ENCODE measurements at regions not wholly inside any gene's neighbourhood (a gene's known extent, or its start where the extent isn't known, plus 50 kb on each side); places are given as distances from the start of the nearest gene placed in this dataset.

GRCh38 chr2:162915858-162916257 is 77.3 kb upstream of the KCNH7 start:
- DNase-seq: no peak
- H3K4me3 ChIP-seq (ENCODE audit: low read depth, low read length): no peak overlapping the region
- no peak overlapping the region for H3K27ac ChIP-seq
- H3K27me3 ChIP-seq (ENCODE audit: insufficient read depth, low read depth, severe bottlenecking): no peaks in the 10 kb centered on the region
- H3K36me3 ChIP-seq: no peaks in the 10 kb centered on the region
- TF ChIP-seq, protein P1, sequence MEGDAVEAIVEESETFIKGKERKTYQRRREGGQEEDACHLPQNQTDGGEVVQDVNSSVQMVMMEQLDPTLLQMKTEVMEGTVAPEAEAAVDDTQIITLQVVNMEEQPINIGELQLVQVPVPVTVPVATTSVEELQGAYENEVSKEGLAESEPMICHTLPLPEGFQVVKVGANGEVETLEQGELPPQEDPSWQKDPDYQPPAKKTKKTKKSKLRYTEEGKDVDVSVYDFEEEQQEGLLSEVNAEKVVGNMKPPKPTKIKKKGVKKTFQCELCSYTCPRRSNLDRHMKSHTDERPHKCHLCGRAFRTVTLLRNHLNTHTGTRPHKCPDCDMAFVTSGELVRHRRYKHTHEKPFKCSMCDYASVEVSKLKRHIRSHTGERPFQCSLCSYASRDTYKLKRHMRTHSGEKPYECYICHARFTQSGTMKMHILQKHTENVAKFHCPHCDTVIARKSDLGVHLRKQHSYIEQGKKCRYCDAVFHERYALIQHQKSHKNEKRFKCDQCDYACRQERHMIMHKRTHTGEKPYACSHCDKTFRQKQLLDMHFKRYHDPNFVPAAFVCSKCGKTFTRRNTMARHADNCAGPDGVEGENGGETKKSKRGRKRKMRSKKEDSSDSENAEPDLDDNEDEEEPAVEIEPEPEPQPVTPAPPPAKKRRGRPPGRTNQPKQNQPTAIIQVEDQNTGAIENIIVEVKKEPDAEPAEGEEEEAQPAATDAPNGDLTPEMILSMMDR (IDR thresholded peaks at IDR 0.05; ENCODE audit: low read depth, low read length): no peak
- H3K9me3 ChIP-seq (ENCODE audit: severe bottlenecking): no peaks in the 10 kb centered on the region

GRCh38 chr2:162914161-162914560 is 75.6 kb upstream of the KCNH7 start:
- TF ChIP-seq, protein P1 (IDR thresholded peaks at IDR 0.05; ENCODE audit: low read depth, low read length): no peak
- no peaks in the 10 kb centered on the region for H3K27me3 ChIP-seq (ENCODE audit: insufficient read depth, low read depth, severe bottlenecking)

GRCh38 chr2:162912787-162913186 is 74.2 kb upstream of the KCNH7 start:
- no peaks in the 10 kb centered on the region for H3K36me3 ChIP-seq
- no peaks in the 10 kb centered on the region for H3K27me3 ChIP-seq (ENCODE audit: insufficient read depth, low read depth, severe bottlenecking)
- TF ChIP-seq, protein P1 (IDR thresholded peaks at IDR 0.05; ENCODE audit: low read depth, low read length): no peak
- DNase-seq: no peak
- H3K9me3 ChIP-seq (ENCODE audit: severe bottlenecking): no peaks in the 10 kb centered on the region
- H3K4me3 ChIP-seq (ENCODE audit: low read depth, low read length): no peak overlapping the region
- no peak overlapping the region for H3K27ac ChIP-seq

More at GRCh38 chr2:162914161-162914560, 75.6 kb upstream of the KCNH7 start:
- Histone ChIP-seq H3K36me3 (no peaks in the 10 kb centered on the region), H3K27ac (no peak overlapping the region), H3K9me3 (ENCODE audit: severe bottlenecking) (no peaks in the 10 kb centered on the region), H3K4me3 (ENCODE audit: low read depth, low read length) (no peak overlapping the region)
- no peak for DNase-seq

GRCh38 chr2:162908567-162908966 is 70.0 kb upstream of the KCNH7 start:
- H3K9me3 ChIP-seq (ENCODE audit: severe bottlenecking): no peaks in the 10 kb centered on the region
- no peaks in the 10 kb centered on the region for H3K27me3 ChIP-seq (ENCODE audit: insufficient read depth, low read depth, severe bottlenecking)
- H3K36me3 ChIP-seq: no peaks in the 10 kb centered on the region
- H3K4me3 ChIP-seq (ENCODE audit: low read depth, low read length): no peak overlapping the region
- no peak overlapping the region for H3K27ac ChIP-seq
- no peak for DNase-seq
- TF ChIP-seq, protein P1 (IDR thresholded peaks at IDR 0.05; ENCODE audit: low read depth, low read length): no peak

DNA sequence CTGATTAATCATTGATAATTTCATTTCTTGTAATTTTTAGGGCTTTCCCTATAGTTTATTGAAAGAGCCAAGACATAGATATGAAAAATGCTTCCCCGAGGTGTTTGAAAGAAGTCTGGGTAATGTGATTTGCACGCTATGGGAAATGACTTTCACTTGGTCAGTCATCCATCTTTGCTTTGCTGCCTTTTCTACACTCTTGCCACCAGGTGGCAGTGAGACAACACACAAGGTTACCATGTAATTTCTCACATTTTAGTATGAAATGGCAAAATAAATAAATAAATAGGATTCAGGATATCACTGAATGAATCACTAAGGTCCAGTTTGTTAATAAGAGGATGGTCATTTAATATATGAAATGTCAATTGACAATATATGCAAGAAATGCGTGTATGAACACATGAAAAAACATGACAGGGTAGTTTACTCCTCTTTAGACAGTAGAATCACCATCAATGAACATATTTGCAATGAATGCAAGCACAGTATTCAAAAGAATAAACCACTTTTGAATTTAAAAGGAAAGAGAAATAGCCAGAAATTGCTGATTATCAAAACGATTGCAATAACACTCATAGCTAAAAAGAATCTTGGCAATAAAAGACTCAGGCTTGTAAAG is 52.2 kb upstream of the KCNH7 start:
- no peaks in the 10 kb centered on the region for H3K27me3 ChIP-seq (ENCODE audit: insufficient read depth, low read depth, severe bottlenecking)
- H3K27ac ChIP-seq: no peak overlapping the region
- TF ChIP-seq, protein P1 (IDR thresholded peaks at IDR 0.05; ENCODE audit: low read depth, low read length): peak; percentile 69
- no peak overlapping the region for H3K4me3 ChIP-seq (ENCODE audit: low read depth, low read length)
- DNase-seq: peak; percentile 29
- H3K9me3 ChIP-seq (ENCODE audit: severe bottlenecking): no peaks in the 10 kb centered on the region
- no peaks in the 10 kb centered on the region for H3K36me3 ChIP-seq

DNA sequence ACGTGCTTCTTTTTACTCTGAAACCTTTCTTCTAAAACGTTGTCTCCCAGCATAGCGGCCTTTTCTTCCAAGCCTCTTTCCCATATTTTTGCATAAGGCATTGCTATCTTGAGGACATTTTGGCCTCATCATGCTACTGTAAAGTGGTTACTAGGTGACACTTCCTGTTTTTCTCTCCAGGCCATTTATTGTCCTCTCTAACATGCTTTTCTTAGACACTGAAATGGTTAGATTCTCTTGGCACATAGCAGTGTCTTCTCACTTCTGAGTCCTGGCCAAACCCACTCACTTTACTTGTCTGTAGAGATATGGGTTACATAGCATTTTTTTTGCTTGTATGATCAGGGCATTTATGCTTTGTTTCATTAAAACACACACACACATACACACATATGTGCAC is 50.1 kb upstream of the KCNH7 start:
- no peak for DNase-seq
- no peaks in the 10 kb centered on the region for H3K36me3 ChIP-seq
- H3K9me3 ChIP-seq (ENCODE audit: severe bottlenecking): no peaks in the 10 kb centered on the region
- H3K27ac ChIP-seq: no peak overlapping the region
- H3K27me3 ChIP-seq (ENCODE audit: insufficient read depth, low read depth, severe bottlenecking): no peaks in the 10 kb centered on the region
- no peak overlapping the region for H3K4me3 ChIP-seq (ENCODE audit: low read depth, low read length)
- TF ChIP-seq, protein P1 (IDR thresholded peaks at IDR 0.05; ENCODE audit: low read depth, low read length): no peak
